ENCODE measurements at regions not wholly inside any gene's neighbourhood (a gene's known extent, or its start where the extent isn't known, plus 50 kb on each side); places are given as distances from the start of the nearest gene placed in this dataset.

- peaks cover 8% of the 10 kb centered on the region for H3K4me1 Mint-ChIP-seq (ENCODE audit: insufficient read depth, unreplicated experiment)
- H3K27me3 Mint-ChIP-seq (ENCODE audit: insufficient read depth, unreplicated experiment), result no peaks in the 10 kb centered on the region
- no TSS peak for BruUV-seq (replicated peaks)
- CTCF ChIA-PET, result interaction anchor here (0.8 kb wide), 1 partner anchor 34 kb away, joined by 3 read pairs; no protein-coding TSS in a partner anchor
- intact Hi-C loops (cut with micrococcal nuclease), result no loop called here
- no peak overlapping the region for H3K27ac Mint-ChIP-seq (ENCODE audit: low read depth, unreplicated experiment)
- H3K36me3 Mint-ChIP-seq (ENCODE audit: insufficient read depth, unreplicated experiment), result no peaks in the 10 kb centered on the region
- POLR2A ChIA-PET, result no interaction called here
- TF ChIP-seq CTCF (IDR thresholded peaks at IDR 0.05; ENCODE audit: unreplicated experiment), result no peak
- DNase-seq (ENCODE audit: unreplicated experiment), result no peak
- no peaks in the 10 kb centered on the region for H3K9me3 Mint-ChIP-seq (ENCODE audit: unreplicated experiment)
- no peak overlapping the region for H3K4me3 Mint-ChIP-seq (ENCODE audit: unreplicated experiment)
Measured at GRCh38 chr2:109679626-109680025, 65.5 kb downstream of the SOWAHC start.

GRCh38 chr2:109680523-109681297 is 66.5 kb downstream of the SOWAHC start:
- H3K36me3 Mint-ChIP-seq (ENCODE audit: insufficient read depth, unreplicated experiment), result no peaks in the 10 kb centered on the region
- TF ChIP-seq CTCF (IDR thresholded peaks at IDR 0.05; ENCODE audit: unreplicated experiment), result no peak
- intact Hi-C loops (cut with micrococcal nuclease), result no loop called here
- H3K4me1 Mint-ChIP-seq (ENCODE audit: insufficient read depth, unreplicated experiment), result peaks cover 8% of the 10 kb centered on the region
- H3K27ac Mint-ChIP-seq (ENCODE audit: low read depth, unreplicated experiment), result no peak overlapping the region
- ChIA-PET POLR2A (no interaction called here), CTCF (no interaction called here)
- H3K9me3 Mint-ChIP-seq (ENCODE audit: unreplicated experiment), result no peaks in the 10 kb centered on the region
- BruUV-seq (replicated peaks), result no TSS peak
- no peak for DNase-seq (ENCODE audit: unreplicated experiment)
- no peak overlapping the region for H3K4me3 Mint-ChIP-seq (ENCODE audit: unreplicated experiment)
- no peaks in the 10 kb centered on the region for H3K27me3 Mint-ChIP-seq (ENCODE audit: insufficient read depth, unreplicated experiment)

- H3K27ac Mint-ChIP-seq (ENCODE audit: low read depth, unreplicated experiment), result no peak overlapping the region
- BruUV-seq (replicated peaks), result no TSS peak
- POLR2A ChIA-PET, result no interaction called here
Measured at GRCh38 chr2:109681633-109682380, 67.6 kb downstream of the SOWAHC start.

More at GRCh38 chr2:109681633-109682380, 67.6 kb downstream of the SOWAHC start:
- Mint-ChIP-seq H3K9me3 (ENCODE audit: unreplicated experiment) (no peaks in the 10 kb centered on the region), H3K27me3 (ENCODE audit: insufficient read depth, unreplicated experiment) (no peaks in the 10 kb centered on the region), H3K36me3 (ENCODE audit: insufficient read depth, unreplicated experiment) (no peaks in the 10 kb centered on the region), H3K4me3 (ENCODE audit: unreplicated experiment) (no peak overlapping the region), H3K4me1 (ENCODE audit: insufficient read depth, unreplicated experiment) (no peaks in the 10 kb centered on the region)
- no peak for DNase-seq (ENCODE audit: unreplicated experiment)
- TF ChIP-seq CTCF (IDR thresholded peaks at IDR 0.05; ENCODE audit: unreplicated experiment), result no peak
- CTCF ChIA-PET, result no interaction called here
- intact Hi-C loops (cut with micrococcal nuclease), result no loop called here

All from MCF 10A (cell line).